HepG2 (cell line): ENCODE measurements at regions not wholly inside any gene's neighbourhood (a gene's known extent, or its start where the extent isn't known, plus 50 kb on each side); places are given as distances from the start of the nearest gene placed in this dataset.

Source experiments
- CAMTA2 ChIP-seq: sonication (generic); formaldehyde crosslinking; IDR thresholded peaks from 2 replicates; pipeline ENCODE4 v1.4.0; 2020; ENCODE audit warnings: mild to moderate bottlenecking, missing genetic modification reagents, borderline replicate concordance
- GTF2F1 ChIP-seq: fragments of 150-350 bp; IDR thresholded peaks from 2 replicates; pipeline ENCODE4 v1.6.1; 2014; ENCODE audit warnings: low read length
- NR2C2 ChIP-seq: sonication (generic); formaldehyde crosslinking; IDR thresholded peaks from 2 replicates; pipeline ENCODE4 v1.4.0; 2020; ENCODE audit warnings: missing genetic modification reagents, mild to moderate bottlenecking, moderate library complexity, borderline replicate concordance
- NRL ChIP-seq: sonication (generic); formaldehyde crosslinking; IDR thresholded peaks from 2 replicates; pipeline ENCODE4 v1.5.0; 2020; ENCODE audit warnings: missing genetic modification reagents, mild to moderate bottlenecking, moderate library complexity, borderline replicate concordance
- POLR2A ChIP-seq, 2 experiments: IDR thresholded peaks; 2 replicates each; pipeline ENCODE4 v1.6.1; 2011; ENCODE audit warnings: low read depth in 2 of 2, low read length in 2 of 2, mild to moderate bottlenecking in 1 of 2, moderate library complexity in 1 of 2; ENCODE audit not compliant: insufficient read depth in 1 of 2
- SIN3B ChIP-seq: fragments of 150-350 bp; IDR thresholded peaks from 2 replicates; pipeline ENCODE4 v1.6.1; 2014; ENCODE audit warnings: low read length
- SMARCC2 ChIP-seq: fragments of 450-650 bp; IDR thresholded peaks from 2 replicates; pipeline ENCODE4 v1.6.1; 2017; ENCODE audit warnings: antibody characterized with exemption, mild to moderate bottlenecking
- SP2 ChIP-seq: sonication (generic); formaldehyde crosslinking; IDR thresholded peaks from 2 replicates; pipeline ENCODE4 v1.5.1; 2020; ENCODE audit warnings: mild to moderate bottlenecking, missing genetic modification reagents
- SP4 ChIP-seq: sonication (generic); formaldehyde crosslinking; IDR thresholded peaks from 2 replicates; pipeline ENCODE4 v1.8.1; 2023; ENCODE audit warnings: mild to moderate bottlenecking, missing genetic modification reagents
- ZBTB38 ChIP-seq: sonication (generic); formaldehyde crosslinking; IDR thresholded peaks from 2 replicates; pipeline ENCODE4 v1.5.1; 2020; ENCODE audit warnings: mild to moderate bottlenecking, missing genetic modification reagents
- ZNF747 ChIP-seq: sonication (generic); formaldehyde crosslinking; IDR thresholded peaks from 2 replicates; pipeline ENCODE4 v1.8.1; 2023; ENCODE audit warnings: missing genetic modification reagents, mild to moderate bottlenecking, borderline replicate concordance
- ZZZ3 ChIP-seq: sonication (generic); formaldehyde crosslinking; IDR thresholded peaks from 2 replicates; pipeline ENCODE4 v1.4.0; 2020; ENCODE audit warnings: missing genetic modification reagents, mild to moderate bottlenecking, borderline replicate concordance
- TF ChIP-seq, protein P1 (sequence below): sonication (generic); formaldehyde crosslinking; IDR thresholded peaks from 2 replicates; pipeline ENCODE4 v1.5.0; 2020; ENCODE audit warnings: mild to moderate bottlenecking, missing genetic modification reagents, moderate library complexity
- TF ChIP-seq, protein P2 (sequence below): sonication (generic); formaldehyde crosslinking; IDR thresholded peaks from 2 replicates; pipeline ENCODE4 v1.4.0; 2020; ENCODE audit warnings: missing genetic modification reagents

DNA sequence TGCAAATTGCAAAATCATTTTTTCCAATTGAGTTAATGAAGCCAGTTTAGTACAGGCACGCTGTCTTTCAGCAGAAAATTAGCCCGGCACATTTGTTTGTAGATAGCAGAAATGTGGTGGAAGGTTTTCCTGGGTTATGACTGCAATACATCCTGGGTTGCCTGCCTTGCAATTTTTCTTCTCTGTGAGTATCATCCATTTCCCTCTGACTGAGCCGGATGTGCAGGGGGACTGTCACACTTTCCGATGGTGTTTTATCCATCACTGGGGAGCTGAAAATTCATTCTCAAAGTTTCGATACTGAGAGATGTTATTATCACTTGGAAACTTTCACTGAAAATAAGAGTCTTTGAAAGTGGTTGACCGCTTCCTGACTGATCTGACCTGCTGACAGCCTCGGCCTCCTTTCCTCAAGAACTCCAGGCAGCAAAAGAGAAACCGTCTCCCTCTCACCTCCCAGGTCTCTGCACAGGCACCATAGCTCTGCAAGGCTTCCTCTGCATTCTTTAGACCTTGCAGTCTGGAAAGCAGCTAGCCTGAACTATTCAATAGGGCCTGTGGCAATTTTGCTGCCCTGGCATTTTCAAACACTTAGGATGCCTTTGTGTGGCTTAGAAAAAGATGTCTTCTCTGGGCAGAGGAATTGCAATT, 320.8 kb upstream of the NRP1 start:
- TF ChIP-seq ZNF747 (CRISPR knock-in tag), result no peak
- TF ChIP-seq SP2, result no peak
- TF ChIP-seq GTF2F1, result no peak
- no peak for TF ChIP-seq ZZZ3 (CRISPR knock-in tag)
- TF ChIP-seq NR2C2, result no peak
- no peak for TF ChIP-seq NRL (CRISPR knock-in tag)
- TF ChIP-seq, protein P1, sequence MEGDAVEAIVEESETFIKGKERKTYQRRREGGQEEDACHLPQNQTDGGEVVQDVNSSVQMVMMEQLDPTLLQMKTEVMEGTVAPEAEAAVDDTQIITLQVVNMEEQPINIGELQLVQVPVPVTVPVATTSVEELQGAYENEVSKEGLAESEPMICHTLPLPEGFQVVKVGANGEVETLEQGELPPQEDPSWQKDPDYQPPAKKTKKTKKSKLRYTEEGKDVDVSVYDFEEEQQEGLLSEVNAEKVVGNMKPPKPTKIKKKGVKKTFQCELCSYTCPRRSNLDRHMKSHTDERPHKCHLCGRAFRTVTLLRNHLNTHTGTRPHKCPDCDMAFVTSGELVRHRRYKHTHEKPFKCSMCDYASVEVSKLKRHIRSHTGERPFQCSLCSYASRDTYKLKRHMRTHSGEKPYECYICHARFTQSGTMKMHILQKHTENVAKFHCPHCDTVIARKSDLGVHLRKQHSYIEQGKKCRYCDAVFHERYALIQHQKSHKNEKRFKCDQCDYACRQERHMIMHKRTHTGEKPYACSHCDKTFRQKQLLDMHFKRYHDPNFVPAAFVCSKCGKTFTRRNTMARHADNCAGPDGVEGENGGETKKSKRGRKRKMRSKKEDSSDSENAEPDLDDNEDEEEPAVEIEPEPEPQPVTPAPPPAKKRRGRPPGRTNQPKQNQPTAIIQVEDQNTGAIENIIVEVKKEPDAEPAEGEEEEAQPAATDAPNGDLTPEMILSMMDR (CRISPR knock-in tag), result no peak
- TF ChIP-seq SMARCC2, result no peak
- TF ChIP-seq ZBTB38 (CRISPR knock-in tag), result no peak
- no peak for TF ChIP-seq SP4 (CRISPR knock-in tag)
- TF ChIP-seq, protein P2, sequence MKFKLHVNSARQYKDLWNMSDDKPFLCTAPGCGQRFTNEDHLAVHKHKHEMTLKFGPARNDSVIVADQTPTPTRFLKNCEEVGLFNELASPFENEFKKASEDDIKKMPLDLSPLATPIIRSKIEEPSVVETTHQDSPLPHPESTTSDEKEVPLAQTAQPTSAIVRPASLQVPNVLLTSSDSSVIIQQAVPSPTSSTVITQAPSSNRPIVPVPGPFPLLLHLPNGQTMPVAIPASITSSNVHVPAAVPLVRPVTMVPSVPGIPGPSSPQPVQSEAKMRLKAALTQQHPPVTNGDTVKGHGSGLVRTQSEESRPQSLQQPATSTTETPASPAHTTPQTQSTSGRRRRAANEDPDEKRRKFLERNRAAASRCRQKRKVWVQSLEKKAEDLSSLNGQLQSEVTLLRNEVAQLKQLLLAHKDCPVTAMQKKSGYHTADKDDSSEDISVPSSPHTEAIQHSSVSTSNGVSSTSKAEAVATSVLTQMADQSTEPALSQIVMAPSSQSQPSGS (CRISPR knock-in tag), result no peak
- no peak for TF ChIP-seq POLR2A (IDR thresholded peaks at IDR 0.05; ENCODE audit: insufficient read depth in 1 of 2, low read depth in 2 of 2, low read length in 2 of 2)
- no peak for TF ChIP-seq CAMTA2 (CRISPR knock-in tag)
- TF ChIP-seq SIN3B, result no peak
